GM18909 (cell line): ENCODE measurements at regions not wholly inside any gene's neighbourhood (a gene's known extent, or its start where the extent isn't known, plus 50 kb on each side); places are given as distances from the start of the nearest gene placed in this dataset.

Experiments
- ATAC-seq: cut with Tn5 transposase; IDR thresholded peaks from one replicate; pipeline ENCODE4 v1.9.1; 2021; ENCODE audit warnings: mild to moderate bottlenecking; ENCODE audit not compliant: unreplicated experiment, poor library complexity

DNA sequence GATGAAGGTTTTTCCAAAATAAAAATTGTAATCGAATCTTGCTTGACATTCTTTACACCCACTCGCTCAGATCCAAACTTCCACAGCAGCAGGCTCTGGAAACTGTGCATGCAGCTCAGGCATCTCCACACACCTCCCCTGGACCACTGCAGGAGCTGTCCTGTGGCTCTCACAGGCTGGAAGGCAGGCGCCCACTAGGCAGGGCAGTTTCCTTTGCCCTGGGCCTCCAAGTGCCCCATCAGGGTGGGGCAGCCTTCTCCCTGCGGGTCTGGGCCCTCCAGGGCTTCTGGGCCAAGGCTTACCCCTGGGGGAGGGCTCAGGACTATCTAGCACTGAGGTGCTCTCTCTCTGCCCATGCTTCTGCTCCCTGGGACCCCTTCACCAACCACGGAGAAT is 114.5 kb upstream of the RPL38 start:
- no peak for ATAC-seq

GRCh38 chr17:74089380-74089779 is 114.1 kb upstream of the RPL38 start:
- ATAC-seq, result no peak

DNA sequence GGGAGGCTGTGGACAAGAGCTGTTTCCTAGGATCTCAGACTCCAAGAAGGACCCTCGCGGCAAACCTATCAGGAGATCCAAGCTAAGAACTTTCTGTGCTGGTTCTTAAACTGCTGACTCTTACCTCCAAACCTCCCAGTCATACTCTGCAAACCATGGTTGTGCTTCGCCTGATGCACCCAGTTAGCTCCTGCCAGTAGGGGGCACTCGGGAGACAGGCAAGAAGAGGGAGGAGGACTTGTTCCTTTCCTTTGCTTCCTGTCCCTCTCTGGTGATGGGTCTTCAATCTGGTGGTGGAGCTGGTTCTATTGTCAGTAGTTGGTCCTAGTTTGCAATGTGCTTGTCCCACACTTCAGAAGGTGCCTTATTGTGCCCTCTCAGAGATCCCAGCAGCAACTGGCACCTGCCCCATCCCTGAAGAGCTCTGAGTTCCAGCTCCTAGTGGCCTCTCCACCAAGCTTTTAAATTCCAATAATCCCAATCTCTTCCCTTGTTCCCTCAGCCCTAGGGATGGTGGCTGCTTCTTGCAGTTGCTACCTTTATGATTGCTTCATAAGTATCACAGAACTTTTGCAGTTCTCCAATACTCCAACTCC is 113.5 kb upstream of the RPL38 start:
- no peak for ATAC-seq

DNA sequence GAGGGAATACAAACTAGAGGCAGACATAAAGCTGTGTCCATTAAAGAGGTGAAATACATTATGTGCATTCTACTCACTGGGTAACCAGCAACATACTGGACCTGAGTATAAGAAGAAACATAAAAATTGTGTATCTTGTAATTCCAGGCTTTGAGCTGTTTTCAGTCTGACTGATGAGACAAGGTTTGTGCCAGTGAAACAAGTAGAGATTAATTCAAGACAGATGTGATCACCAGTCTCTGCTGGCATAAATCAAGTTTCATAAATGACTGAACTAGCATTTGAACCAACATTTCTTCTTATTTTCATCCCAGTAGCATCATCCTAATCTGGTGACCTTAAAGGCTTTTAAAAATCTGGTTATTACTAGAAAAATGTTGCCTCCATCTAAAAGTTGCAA is 108.8 kb upstream of the RPL38 start:
- no peak for ATAC-seq

- ATAC-seq, result no peak
Measured at GRCh38 chr17:74096456-74096855, 107.0 kb upstream of the RPL38 start.

GRCh38 chr17:74097450-74098135 is 105.9 kb upstream of the RPL38 start:
- no peak for ATAC-seq

- ATAC-seq, result no peak
Measured at GRCh38 chr17:74098136-74099024, 105.1 kb upstream of the RPL38 start.

- no peak for ATAC-seq
Measured at GRCh38 chr17:74099442-74100340, 103.8 kb upstream of the RPL38 start.

- ATAC-seq, result no peak
Measured at GRCh38 chr17:74104921-74105320, 98.6 kb upstream of the RPL38 start.

- ATAC-seq, result no peak
Measured at GRCh38 chr17:74107107-74107506, 96.4 kb upstream of the RPL38 start.

DNA sequence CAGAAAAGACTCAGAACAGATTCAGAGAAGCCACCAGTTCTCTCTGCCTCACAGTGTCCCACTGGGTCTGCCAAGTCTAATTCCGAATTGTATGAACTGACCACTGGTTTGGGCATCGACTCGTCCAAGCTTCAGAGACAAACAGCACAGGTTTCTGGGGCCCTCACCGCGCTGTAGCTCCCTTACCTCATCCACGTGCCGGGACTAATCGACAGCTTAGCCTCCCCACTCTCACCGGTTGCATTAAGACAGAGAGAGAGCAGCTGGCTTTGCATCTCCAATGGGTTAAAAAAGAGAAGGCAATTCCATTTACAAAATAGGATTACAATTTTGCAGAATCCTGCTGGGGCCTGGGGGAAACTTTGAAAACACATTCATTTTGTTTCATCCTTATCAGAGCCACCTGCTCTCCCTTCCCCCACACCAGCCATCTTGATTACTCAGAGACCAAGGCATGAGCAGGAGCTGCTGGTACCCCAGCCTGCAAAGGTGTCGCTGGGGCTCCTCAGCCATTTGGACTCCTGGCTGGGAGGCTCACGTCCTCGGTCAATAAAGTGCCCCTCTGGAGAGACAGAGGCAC is 95.3 kb upstream of the RPL38 start:
- ATAC-seq, result no peak

- no peak for ATAC-seq
Measured at GRCh38 chr17:74110467-74110866, 93.0 kb upstream of the RPL38 start.

- ATAC-seq, result no peak
Measured at GRCh38 chr17:74113326-74113725, 90.2 kb upstream of the RPL38 start.

- no peak for ATAC-seq
Measured at GRCh38 chr17:74113952-74114351, 89.5 kb upstream of the RPL38 start.

DNA sequence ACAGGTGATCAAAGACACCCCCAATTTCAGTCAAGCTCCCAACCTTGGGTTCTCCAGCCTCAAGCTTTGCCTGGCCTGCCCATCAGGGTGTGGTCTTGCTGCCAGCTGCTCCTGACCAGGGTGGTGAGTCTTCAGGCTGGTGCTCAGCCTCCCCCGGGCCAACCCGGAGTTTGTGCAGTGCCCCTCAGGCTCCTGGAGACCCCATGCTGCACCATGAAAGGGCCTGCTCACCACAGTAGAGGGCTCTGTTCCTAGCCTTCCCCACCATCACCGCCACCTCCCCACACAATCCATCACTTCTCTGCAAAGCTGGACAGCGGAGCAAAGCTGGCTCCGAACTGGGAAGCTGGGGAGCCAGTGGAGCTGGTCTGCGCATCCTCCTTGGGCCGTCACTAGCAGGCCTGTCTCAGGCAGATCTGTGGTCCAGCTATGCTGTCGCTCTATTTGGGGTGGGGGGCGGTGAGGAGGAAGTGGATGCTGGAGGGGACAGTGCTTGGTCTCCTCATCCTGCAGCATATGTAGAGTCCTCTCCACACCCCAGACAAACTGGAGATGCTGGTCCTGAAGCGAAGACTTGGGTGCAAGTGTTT is 88.5 kb upstream of the RPL38 start:
- ATAC-seq, result no peak

DNA sequence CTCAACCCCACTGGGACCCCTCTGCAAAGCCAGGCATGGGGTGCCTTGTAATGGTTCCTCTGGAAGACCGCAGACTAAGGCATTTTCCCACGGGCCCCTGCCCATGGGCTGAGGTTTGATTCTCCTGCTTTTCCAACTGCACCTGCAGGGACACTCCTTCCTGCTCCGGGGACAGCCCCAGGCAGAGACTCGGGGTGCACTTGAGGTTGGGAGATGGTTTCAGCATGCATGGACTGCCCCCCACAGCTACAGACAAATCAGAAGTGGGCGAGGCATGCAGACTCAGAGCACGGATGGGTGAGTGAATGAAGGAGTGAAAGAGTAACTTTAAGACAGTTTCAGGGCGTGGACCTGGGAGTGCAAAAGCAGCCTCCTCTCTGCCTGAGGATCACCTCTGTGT is 87.9 kb upstream of the RPL38 start:
- no peak for ATAC-seq

DNA sequence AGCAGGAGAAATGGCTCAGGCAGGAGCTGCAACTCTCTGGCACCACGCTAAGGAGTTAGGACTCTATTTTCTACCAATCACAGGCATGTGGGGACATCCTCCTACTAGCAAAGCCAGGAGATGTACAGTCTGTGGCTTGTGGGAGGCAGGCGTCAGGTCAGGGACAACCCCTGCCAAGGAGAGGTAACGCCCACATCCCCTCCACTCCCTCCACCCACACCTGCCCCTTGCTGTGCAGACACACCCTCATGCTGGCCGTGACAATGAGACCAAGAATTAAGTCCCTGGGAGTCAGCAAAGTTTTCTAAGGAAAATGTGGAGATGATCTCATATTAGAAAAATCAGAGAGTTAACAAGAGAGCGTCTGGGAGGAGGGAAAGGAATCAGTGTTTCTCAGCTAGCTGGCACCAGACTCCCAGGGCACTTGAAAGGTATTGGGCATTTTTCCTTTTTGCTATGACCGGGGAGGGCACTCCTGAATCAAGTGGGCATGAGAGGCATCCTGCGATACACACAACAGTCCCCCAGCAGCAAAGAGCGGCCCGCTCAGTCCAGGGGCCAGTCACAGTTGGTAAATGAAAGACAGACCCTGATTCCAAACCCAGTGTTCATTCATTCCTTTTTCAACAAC is 87.3 kb upstream of the RPL38 start:
- no peak for ATAC-seq

DNA sequence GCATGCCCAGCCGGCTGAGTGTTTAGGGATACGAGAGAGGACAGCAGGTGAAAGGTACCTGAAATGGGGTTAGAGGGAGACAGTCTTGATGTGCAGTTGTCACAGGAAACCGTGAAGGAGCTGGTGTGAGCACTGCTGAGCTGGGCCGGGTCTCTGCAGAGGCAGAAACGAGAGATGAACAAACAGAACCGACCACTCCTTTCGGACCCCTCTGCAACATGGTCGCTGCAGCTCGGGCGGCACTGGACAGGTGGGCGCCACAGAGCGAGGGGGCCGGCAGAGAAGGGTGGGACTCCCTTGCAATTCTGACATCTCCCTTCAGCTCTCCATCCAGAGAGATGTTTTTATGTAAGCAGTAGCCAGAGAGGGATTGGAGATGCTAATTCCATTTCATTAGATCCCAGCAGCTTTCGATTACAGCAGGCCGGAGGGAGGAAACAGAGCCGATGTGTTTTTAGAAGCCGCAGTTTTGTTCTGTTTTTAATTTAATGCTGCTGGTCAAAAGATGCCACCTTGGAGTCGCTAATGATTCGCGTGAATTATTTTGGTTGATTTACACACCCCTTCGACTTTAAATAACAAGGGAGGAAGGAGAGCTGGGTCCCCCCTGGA is 86.3 kb upstream of the RPL38 start:
- no peak for ATAC-seq

DNA sequence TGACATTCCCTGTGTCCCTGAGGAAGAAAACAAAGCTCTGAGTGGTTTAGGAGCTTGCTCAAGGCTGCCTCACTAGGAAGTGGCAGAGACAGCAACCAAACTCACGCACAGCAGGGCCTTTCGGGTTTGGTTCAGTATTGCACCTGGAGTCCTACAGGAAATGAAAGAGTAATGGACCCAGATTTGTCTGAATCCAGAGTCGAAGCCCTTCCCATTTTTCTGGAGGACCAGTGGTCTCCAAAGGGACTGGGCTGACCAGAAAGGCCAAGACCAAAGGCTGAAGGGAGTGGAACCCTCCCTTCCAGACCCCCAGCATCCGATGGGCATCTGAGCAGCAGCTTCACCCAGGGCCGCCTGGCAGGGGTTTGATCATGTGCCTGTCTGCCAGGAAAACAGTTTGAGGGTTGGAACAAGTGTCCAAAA is 85.5 kb upstream of the RPL38 start:
- ATAC-seq, result no peak
